H9 (cell line): ENCODE measurements at regions not wholly inside any gene's neighbourhood (a gene's known extent, or its start where the extent isn't known, plus 50 kb on each side); places are given as distances from the start of the nearest gene placed in this dataset.

Experiments
- DNase-seq: peaks from one replicate; pipeline ENCODE4 v3.0.0-alpha.2; 2017
- H2AFZ ChIP-seq: one replicate; pipeline ENCODE4 v1.6.1; 2013; ENCODE audit warnings: mild to moderate bottlenecking, low read length, control low read depth, moderate library complexity
- H2AK5ac ChIP-seq: 2 replicates; pipeline ENCODE4 v1.6.1; 2013; ENCODE audit warnings: low read length, control low read depth, mixed read lengths; ENCODE audit not compliant: insufficient read length
- H2BK120ac ChIP-seq: one replicate; pipeline ENCODE4 v1.6.1; 2013; ENCODE audit warnings: low read depth, mild to moderate bottlenecking, low read length, control low read depth, inconsistent platforms; ENCODE audit not compliant: poor library complexity, severe bottlenecking
- H2BK12ac ChIP-seq: 2 replicates; pipeline ENCODE4 v1.6.1; 2013; ENCODE audit warnings: low read length, control low read depth, mixed read lengths, low read depth; ENCODE audit not compliant: insufficient read length
- H2BK15ac ChIP-seq: 2 replicates; pipeline ENCODE4 v1.6.1; 2013; ENCODE audit warnings: low read depth, low read length, control low read depth
- H2BK20ac ChIP-seq: one replicate; pipeline ENCODE4 v1.6.1; 2013; ENCODE audit warnings: low read depth, mild to moderate bottlenecking, low read length, control low read depth, inconsistent platforms; ENCODE audit not compliant: poor library complexity, severe bottlenecking
- H2BK5ac ChIP-seq: 2 replicates; pipeline ENCODE4 v1.6.1; 2013; ENCODE audit warnings: low read length, control low read depth, mixed read lengths; ENCODE audit not compliant: insufficient read length
- H3K14ac ChIP-seq: 2 replicates; pipeline ENCODE4 v1.6.1; 2013; ENCODE audit warnings: low read length, control low read depth; ENCODE audit not compliant: insufficient read depth
- H3K18ac ChIP-seq: 2 replicates; pipeline ENCODE4 v1.6.1; 2013; ENCODE audit warnings: low read depth, mild to moderate bottlenecking, mixed read lengths, low read length, control low read depth; ENCODE audit not compliant: insufficient read length
- H3K23ac ChIP-seq: 2 replicates; pipeline ENCODE4 v1.6.1; 2013; ENCODE audit warnings: low read length, control low read depth, mixed read lengths, low read depth; ENCODE audit not compliant: insufficient read length
- H3K23me2 ChIP-seq: 2 replicates; pipeline ENCODE4 v1.6.1; 2013; ENCODE audit warnings: low read depth, mild to moderate bottlenecking, mixed read lengths, low read length, control low read depth; ENCODE audit not compliant: insufficient read length, poor library complexity, severe bottlenecking
- H3K27ac ChIP-seq: 2 replicates; pipeline ENCODE4 v1.5.1; 2013; ENCODE audit warnings: low read length, control low read depth, mixed read lengths, low read depth; ENCODE audit not compliant: insufficient read length
- H3K27me3 ChIP-seq: 2 replicates; pipeline ENCODE4 v1.6.1; 2013; ENCODE audit warnings: low read length, control low read depth, inconsistent platforms; ENCODE audit not compliant: insufficient read depth
- H3K4ac ChIP-seq: 2 replicates; pipeline ENCODE4 v1.6.1; 2013; ENCODE audit warnings: low read depth, mild to moderate bottlenecking, control low read depth, inconsistent platforms, low read length, moderate library complexity
- H3K4me1 ChIP-seq: 2 replicates; pipeline ENCODE4 v1.6.1; 2013; ENCODE audit warnings: low read length, control low read depth, inconsistent platforms; ENCODE audit not compliant: insufficient read depth
- H3K4me2 ChIP-seq: 2 replicates; pipeline ENCODE4 v1.6.1; 2013; ENCODE audit warnings: low read length, control low read depth, mixed read lengths; ENCODE audit not compliant: insufficient read length, insufficient read depth
- H3K56ac ChIP-seq: 2 replicates; pipeline ENCODE4 v1.6.1; 2013; ENCODE audit warnings: low read depth, mild to moderate bottlenecking, mixed read lengths, low read length, control low read depth; ENCODE audit not compliant: insufficient read length
- H3K79me1 ChIP-seq: 2 replicates; pipeline ENCODE4 v1.6.1; 2013; ENCODE audit warnings: low read depth, mild to moderate bottlenecking, moderate library complexity, low read length, control low read depth, inconsistent platforms; ENCODE audit not compliant: insufficient read depth, poor library complexity, severe bottlenecking
- H3K79me2 ChIP-seq: 2 replicates; pipeline ENCODE4 v1.6.1; 2013; ENCODE audit warnings: low read length, control low read depth, inconsistent platforms; ENCODE audit not compliant: insufficient read depth
- H3K9ac ChIP-seq: 2 replicates; pipeline ENCODE4 v1.6.1; 2013; ENCODE audit warnings: low read length, control low read depth, mixed read lengths; ENCODE audit not compliant: insufficient read length; ENCODE audit errors: extremely low read depth
- H3K9me3 ChIP-seq: one replicate; pipeline ENCODE4 v1.6.1; 2013; ENCODE audit warnings: low read depth, low read length, inconsistent platforms; ENCODE audit not compliant: control insufficient read depth
- H3T11ph ChIP-seq: one replicate; pipeline ENCODE4 v1.6.1; 2013; ENCODE audit warnings: mild to moderate bottlenecking, low read length, control low read depth, inconsistent platforms
- H4K20me1 ChIP-seq: one replicate; pipeline ENCODE4 v1.6.1; 2013; ENCODE audit not compliant: control insufficient read depth, insufficient read length, insufficient read depth
- H4K5ac ChIP-seq: 2 replicates; pipeline ENCODE4 v1.6.1; 2013; ENCODE audit warnings: low read depth, mild to moderate bottlenecking, mixed read lengths, low read length, control low read depth; ENCODE audit not compliant: insufficient read length
- H4K8ac ChIP-seq: replicated peaks from 2 replicates; pipeline ENCODE4 v1.6.1; 2013; ENCODE audit warnings: low read length, control low read depth, mixed read lengths, low read depth; ENCODE audit not compliant: insufficient read length
- H4K91ac ChIP-seq: 2 replicates; pipeline ENCODE4 v1.6.1; 2013; ENCODE audit warnings: low read depth, mild to moderate bottlenecking, moderate library complexity, mixed read lengths, low read length, control low read depth; ENCODE audit not compliant: insufficient read length
- H3K27ac Mint-ChIP-seq, 3 experiments: 2 replicates in 2 of 3; 3 replicates in 1 of 3; pipeline ENCODE4 v1.8.0; 2020 to 2021; ENCODE audit warnings: mixed read lengths in 3 of 3, mild to moderate bottlenecking in 1 of 3, moderate library complexity in 1 of 3
- H3K27me3 Mint-ChIP-seq: 2 replicates; pipeline ENCODE4 v1.8.0; 2021; ENCODE audit warnings: low read depth, mild to moderate bottlenecking, moderate library complexity, mixed read lengths
- H3K36me3 Mint-ChIP-seq, 3 experiments: 2 replicates in 2 of 3; 3 replicates in 1 of 3; pipeline ENCODE4 v1.8.0; 2020 to 2021; ENCODE audit warnings: low read depth in 3 of 3, mixed read lengths in 3 of 3; ENCODE audit not compliant: insufficient read depth in 1 of 3
- H3K4me1 Mint-ChIP-seq, 2 experiments: 2 replicates each; pipeline ENCODE4 v1.8.0; 2020; ENCODE audit warnings: mixed read lengths in 2 of 2
- H3K4me3 Mint-ChIP-seq, 2 experiments: 2 replicates in 1 of 2; 3 replicates in 1 of 2; pipeline ENCODE4 v1.8.0; 2020 to 2021; ENCODE audit warnings: mild to moderate bottlenecking in 2 of 2, mixed read lengths in 2 of 2, moderate library complexity in 1 of 2
- H3K9me3 Mint-ChIP-seq, 2 experiments: 2 replicates in 1 of 2; 3 replicates in 1 of 2; pipeline ENCODE4 v1.8.0; 2020; ENCODE audit warnings: mild to moderate bottlenecking in 2 of 2, mixed read lengths in 2 of 2, moderate library complexity in 1 of 2
- WGBS: extraction: QIAGEN DNeasy Blood & Tissue Kit; methylation state at CpG from one replicate; pipeline ENCODE4 v1.1.7; 2013; ENCODE audit warnings: missing lambda C conversion rate, low lambda C conversion rate, mixed read lengths; ENCODE audit not compliant: insufficient read length; ENCODE audit errors: extremely low coverage; 5-methylcytosine and 5-hydroxymethylcytosine counted together
- TF ChIP-seq, protein P1 (sequence below): fragments of 200-600 bp; sonication (generic); conservative IDR thresholded peaks from 3 replicates; pipeline ENCODE4 v1.8.0; 2021; ENCODE audit warnings: antibody characterized with exemption, mild to moderate bottlenecking

- no peak overlapping the region for H2BK20ac ChIP-seq
- no peak overlapping the region for H4K5ac ChIP-seq
- no peak overlapping the region for H3K4ac ChIP-seq
- H3K4me1 ChIP-seq = no peaks in the 10 kb centered on the region
- DNase-seq = no peak
- H4K8ac ChIP-seq = no peak overlapping the region
- H3K14ac ChIP-seq = no peak overlapping the region
- H3K79me1 ChIP-seq = no peaks in the 10 kb centered on the region
- TF ChIP-seq, protein P1, sequence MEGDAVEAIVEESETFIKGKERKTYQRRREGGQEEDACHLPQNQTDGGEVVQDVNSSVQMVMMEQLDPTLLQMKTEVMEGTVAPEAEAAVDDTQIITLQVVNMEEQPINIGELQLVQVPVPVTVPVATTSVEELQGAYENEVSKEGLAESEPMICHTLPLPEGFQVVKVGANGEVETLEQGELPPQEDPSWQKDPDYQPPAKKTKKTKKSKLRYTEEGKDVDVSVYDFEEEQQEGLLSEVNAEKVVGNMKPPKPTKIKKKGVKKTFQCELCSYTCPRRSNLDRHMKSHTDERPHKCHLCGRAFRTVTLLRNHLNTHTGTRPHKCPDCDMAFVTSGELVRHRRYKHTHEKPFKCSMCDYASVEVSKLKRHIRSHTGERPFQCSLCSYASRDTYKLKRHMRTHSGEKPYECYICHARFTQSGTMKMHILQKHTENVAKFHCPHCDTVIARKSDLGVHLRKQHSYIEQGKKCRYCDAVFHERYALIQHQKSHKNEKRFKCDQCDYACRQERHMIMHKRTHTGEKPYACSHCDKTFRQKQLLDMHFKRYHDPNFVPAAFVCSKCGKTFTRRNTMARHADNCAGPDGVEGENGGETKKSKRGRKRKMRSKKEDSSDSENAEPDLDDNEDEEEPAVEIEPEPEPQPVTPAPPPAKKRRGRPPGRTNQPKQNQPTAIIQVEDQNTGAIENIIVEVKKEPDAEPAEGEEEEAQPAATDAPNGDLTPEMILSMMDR = no peak
- no peak overlapping the region for H4K91ac ChIP-seq
- H4K20me1 ChIP-seq = no peaks in the 10 kb centered on the region
- H3K36me3 Mint-ChIP-seq = no peaks in the 10 kb centered on the region; a peak in 1 of 7 replicates
- H3K4me3 Mint-ChIP-seq = no peak overlapping the region
- no peak overlapping the region for H2AK5ac ChIP-seq
- no peak overlapping the region for H3T11ph ChIP-seq
- no peak overlapping the region for H3K27ac Mint-ChIP-seq
- no peak overlapping the region for H3K18ac ChIP-seq
- H2BK5ac ChIP-seq = no peak overlapping the region
- no peak overlapping the region for H3K27ac ChIP-seq
- no peak overlapping the region for H3K23ac ChIP-seq
- no peaks in the 10 kb centered on the region; a peak in 1 of 5 replicates for H3K9me3 Mint-ChIP-seq
- no peak overlapping the region for H2BK120ac ChIP-seq
- WGBS = no CpG with 5 or more reads among the region's 6 CpGs
- no peak overlapping the region for H2BK15ac ChIP-seq
- no peaks in the 10 kb centered on the region for H3K9me3 ChIP-seq
- H3K27me3 Mint-ChIP-seq = no peaks in the 10 kb centered on the region; the same call in 1 of the 2 replicates
- H3K56ac ChIP-seq = no peak overlapping the region
- no peak overlapping the region for H3K4me2 ChIP-seq
- H2BK12ac ChIP-seq = no peak overlapping the region
- H3K4me1 Mint-ChIP-seq = no peaks in the 10 kb centered on the region
- no peaks in the 10 kb centered on the region for H3K23me2 ChIP-seq
- H3K79me2 ChIP-seq = no peaks in the 10 kb centered on the region
- H3K27me3 ChIP-seq = no peaks in the 10 kb centered on the region
- H2AFZ ChIP-seq = no peak overlapping the region
- no peak overlapping the region for H3K9ac ChIP-seq
Observed at GRCh38 chr3:153320585-153321128, 158.6 kb downstream of the RAP2B start.
